GM21390 (cell line): ENCODE measurements at regions not wholly inside any gene's neighbourhood (a gene's known extent, or its start where the extent isn't known, plus 50 kb on each side); places are given as distances from the start of the nearest gene placed in this dataset.
"Not testable (repeated sequence)": the region's sequence is repeated elsewhere in the genome, so short reads cannot be mapped to it uniquely, and the experiment has no call there.

Experiments
- ATAC-seq: cut with Tn5 transposase; IDR thresholded peaks from one replicate; pipeline ENCODE4 v1.9.1; 2021; ENCODE audit not compliant: unreplicated experiment

DNA sequence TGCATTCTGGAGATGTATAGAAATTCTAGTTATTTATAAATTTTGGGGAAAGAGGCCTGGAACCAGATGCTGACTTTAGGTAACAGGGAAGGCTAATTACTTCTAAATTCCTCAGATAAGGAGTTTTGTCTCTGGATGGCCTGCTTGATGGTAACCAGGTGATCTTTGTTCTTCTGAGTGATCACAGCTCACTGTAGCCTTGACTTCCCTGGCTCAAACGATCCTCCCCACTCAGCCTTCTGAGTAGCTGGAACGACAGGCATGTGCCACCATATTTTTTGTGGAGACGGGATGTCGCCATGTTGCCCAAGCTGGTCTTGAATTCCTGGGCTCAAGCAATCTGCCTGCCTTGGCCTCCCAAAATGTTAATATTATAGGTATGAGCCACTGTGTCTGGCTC, 54.4 kb upstream of the MSH6 start:
- ATAC-seq = no peak

DNA sequence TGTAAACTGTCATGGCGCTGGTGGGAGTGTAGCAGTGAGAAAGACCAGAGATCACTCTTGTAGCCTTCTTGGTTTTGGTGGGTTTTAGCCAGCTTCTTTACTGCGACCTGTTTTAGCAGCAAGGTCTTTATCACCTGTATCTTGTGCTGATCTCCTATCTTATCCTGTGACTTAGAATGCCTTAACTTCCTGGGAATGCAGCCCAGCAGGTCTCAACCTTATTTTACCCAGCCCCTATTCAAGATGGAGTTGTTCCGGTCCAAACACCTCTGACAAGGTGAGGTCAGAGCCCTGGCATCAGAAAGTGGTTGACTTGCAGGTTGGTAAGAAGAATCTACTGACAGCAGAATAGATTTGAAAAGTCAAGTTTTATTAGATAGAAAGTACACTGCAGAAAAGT, 55.0 kb upstream of the MSH6 start:
- ATAC-seq = no peak

DNA sequence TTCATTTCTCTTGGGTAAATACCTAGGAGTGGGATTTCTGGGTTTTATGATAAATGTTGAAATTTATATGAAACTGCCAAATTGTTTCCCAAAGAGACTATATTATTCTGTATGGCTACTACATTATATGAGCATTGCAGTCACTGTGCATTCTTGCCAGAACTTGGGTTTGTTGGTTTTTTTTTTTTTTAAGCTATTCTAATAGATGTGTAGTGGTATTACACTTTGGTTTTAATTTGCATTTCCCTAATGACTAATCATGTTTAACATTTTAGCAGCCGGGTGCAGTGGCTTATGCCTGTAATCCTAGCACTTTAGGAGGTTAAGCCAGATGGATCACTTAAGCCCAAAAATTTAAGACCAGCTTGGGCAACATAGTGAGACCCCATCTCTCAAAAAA, 56.0 kb upstream of the MSH6 start:
- not testable (repeated sequence) for ATAC-seq

DNA sequence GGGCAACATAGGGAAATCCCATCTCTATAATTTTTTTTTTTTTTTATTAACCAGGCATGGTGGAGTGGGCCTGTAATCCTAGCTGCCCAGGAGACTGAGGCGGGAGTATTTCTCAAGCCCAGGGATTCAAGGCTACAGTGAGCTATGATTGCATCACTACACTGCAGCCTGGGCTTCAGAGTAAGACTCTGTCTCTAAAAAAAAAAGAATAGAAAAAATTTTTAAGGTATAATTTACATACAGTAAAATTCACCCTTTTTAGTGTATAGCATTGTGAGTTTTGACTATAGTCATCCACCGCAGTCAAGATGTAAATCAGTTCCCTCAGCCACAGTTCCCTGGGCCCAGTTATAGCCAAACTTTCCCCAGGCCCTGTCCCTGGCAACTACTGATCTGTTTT, 57.1 kb upstream of the MSH6 start:
- no peak for ATAC-seq

DNA sequence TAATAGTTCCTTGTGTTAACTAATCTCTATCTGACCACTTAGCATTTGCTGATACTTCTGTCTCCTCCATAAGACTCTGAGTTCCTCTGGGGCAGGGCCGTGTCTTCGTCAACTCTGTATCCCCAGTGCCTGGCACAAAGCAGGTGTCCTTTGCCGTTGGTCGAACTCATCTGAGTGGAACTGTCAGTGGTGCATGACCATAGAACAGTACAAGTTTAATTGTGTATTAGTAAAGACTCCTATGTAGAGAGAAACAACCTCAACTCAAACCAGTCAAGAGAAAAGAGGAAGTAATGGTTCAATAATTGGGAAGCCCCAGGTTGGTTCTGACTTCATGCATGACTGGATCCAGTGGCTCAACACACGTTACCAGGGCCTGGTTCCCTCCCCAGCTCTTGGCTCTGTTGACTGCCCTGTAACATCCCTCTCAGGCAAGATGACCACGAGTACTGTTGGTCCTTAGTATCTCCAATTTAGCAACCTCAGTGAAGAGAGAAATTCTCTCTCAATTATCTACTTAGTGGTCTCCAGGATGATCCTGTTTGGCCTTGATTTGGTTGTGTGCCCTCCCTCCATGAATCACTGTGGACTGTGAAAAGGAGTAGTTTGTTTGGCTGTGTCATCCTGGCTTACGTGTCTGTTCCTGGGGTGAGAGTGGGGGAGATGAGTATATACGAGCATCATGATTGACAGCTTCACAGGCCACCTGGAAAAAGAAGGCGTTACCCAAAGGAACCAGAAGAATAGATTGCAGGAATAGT, 58.5 kb upstream of the MSH6 start:
- ATAC-seq = peak; percentile 87

DNA sequence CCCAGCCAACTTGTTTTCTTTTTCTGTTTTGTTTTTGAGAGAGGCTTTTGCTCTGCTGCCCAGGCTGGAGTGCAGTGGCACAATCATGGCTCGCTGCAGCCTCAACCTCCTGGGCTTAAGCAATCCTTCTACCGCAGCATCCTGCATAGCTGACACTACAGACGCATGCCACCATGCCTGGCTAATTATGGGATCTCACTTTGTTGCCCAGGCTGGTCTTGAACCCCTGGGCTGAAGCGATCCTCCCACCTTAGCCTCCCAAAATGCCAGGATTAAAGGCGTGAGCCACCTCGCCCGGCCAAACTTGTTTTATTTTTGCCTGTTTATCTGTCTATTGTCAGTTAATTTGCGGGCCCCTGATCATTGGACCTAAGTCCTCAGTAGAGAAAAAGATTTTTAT, 61.6 kb upstream of the MSH6 start:
- ATAC-seq = no peak

DNA sequence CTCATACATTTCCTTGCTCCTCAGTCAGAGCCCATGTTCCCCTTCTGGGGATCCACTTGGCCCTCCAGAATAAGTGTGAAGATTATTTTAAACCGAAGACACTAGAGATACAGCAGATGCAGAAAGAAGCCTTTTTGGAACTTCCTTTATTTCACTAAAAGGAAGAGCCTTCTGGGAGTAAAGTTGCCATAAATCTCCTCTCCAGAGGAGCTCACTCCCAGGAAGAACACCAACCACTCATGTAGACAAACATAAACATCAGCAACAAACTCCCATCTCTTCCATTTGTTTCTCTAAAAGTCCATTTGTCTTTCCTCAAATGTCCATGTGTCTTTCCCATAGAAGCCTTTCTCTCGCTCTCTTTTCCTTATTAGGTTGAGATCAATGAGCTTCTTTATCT, 62.4 kb upstream of the MSH6 start:
- ATAC-seq = no peak

DNA sequence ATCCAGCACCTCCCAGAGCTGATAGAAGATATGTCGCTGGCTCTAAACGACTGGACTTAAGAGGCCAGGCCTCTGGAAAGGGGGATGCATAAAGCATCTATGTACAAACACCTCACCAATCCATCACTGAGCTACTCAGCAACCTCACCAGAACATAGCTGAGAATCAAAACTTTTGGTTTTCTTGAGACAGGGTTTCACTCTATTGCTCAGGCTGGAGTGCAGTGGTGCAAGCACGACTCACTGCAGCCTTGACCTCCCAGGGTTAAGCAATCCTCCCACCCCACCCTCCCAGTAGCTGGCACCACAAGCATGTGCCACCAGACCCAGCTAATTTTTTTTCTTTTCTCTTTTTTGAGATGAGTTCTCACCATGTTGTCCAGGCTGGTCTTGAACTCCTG, 62.9 kb upstream of the MSH6 start:
- peak; percentile 23 for ATAC-seq

DNA sequence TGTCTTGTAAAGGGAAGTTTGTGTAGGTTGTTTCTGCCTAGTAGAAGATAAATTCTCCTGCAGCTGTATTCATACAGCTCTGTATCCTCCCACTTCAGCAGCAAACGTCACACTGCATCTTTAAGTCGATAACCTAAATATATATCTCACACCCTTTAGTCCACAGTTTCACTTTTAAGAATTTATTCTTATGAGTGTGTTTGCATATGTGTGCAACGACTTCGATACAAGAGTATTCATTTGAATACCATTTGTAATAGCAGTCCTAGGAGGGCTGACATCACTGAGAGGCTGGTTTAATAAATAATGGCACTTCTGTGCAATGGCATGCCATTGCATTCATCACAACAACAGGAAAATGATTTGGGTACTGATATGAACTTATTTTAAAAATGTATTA, 63.8 kb upstream of the MSH6 start:
- ATAC-seq = peak; percentile 67

DNA sequence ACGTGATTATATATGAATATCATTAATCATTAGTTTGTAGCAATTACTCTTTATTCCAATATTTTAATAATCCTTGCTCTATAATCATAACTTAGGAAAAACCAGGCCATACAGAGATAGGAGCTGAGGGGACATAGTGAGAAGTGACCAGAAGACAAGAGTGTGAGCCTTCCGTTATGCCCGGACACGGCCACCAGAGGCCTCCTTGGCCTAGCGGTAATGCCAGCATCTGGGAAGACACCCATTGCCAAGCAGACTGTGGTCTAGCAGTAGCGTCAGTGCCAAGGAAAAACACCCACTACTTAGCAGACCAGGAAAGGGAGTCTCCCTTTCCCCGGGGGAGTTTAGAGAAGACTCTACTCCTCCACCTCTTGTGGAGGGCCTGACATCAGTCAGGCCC, 66.6 kb upstream of the MSH6 start:
- not testable (repeated sequence) for ATAC-seq

DNA sequence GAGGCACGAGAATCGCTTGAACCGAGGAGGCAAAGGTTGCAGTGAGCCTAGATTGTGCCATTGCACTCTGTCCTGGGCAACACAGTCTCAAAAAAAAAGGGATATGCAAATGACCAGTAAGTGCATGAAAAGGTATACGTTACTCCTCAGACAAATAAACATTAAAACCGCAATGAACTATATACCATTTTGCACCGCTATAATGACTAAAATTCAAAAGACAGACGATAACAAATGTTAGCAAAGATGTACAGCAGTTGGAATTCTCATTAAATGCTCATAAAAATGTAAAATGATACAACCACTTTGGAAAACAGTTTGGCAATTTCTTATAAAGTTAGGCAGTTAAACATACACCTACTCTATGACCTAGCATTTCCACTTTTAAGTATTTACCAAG, 67.4 kb upstream of the MSH6 start:
- ATAC-seq = no peak

DNA sequence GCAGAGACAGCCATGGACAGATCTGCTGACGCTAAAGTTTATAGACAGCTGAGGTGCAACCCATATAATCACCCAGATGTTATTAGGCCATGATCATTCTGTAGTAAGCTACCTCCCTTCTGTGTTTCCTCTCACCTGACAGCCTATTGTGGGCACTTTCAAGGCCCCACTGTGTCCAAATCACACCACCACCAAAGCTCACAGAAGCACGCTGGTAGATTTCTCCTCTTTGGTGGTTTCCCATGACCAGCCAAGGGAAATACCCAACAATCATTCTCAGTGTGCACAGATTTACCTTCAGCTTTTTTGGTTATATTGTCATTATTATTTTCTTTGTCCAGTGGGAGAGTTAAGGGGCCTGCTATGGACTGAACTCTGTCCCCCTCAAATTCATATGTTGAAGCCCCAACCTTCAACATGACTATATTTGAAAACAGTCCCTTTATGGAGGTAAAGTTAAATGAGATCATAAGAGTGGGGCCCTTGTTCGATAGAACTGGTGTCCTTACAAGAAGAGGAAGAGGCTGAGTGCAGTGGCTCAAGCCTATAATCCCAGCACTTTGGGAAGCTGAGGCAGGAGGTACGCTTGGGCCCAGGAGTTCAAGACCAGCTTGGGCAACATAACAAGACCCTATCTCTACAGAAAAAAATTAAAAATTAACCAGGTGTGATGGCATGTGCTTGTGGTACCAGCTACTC, 74.0 kb upstream of the MSH6 start:
- peak; percentile 77 for ATAC-seq

DNA sequence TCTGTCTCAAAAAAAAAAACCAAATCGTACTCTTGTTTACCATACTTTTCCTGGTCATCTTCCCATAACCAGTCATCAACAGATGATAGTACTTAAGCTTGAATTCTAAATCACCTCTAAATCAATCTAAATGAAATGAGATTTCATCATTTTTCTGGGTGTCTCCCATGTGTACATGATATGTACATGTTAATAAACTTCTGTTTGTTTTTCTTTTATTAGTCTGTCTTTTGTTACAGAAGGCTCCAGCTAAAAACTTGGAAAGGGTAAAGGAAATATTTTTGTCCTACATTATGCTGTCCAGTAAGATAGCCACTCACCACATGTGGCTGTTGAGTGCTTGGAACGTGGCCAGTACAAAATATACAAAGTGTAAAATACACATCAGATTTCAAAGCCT, 78.7 kb upstream of the MSH6 start:
- no peak for ATAC-seq

DNA sequence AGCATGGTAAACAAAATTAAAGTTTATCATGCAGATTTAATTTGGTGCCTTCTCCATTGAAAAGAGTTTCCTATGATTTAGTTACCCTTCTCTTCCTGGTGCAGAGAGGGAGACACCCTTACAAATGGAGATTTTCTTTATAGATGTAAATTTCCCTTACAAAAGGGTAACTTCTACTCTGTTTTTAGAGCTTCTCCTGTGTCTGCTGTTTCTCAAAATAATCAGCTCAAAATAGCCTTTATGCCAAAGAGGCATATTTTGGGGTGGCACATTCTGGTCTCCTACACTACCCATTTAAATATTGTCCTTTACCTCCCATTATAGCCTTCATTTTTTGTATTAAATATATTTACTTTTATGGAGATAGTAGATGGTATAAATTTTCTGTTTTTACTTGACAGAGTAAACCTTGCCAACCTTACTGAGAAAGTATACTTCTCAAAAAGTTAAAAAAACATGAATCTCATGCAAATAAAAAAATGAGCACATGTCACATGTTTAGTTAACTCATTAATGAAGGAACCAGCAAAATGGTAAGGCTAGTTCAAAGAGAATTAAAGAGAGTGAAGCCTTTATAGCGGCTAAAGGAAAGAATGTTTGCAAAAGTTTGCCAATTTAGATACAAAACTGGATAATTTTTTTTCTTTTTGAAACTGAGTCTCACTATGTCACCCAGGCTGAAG, 83.3 kb upstream of the MSH6 start:
- ATAC-seq = no peak

DNA sequence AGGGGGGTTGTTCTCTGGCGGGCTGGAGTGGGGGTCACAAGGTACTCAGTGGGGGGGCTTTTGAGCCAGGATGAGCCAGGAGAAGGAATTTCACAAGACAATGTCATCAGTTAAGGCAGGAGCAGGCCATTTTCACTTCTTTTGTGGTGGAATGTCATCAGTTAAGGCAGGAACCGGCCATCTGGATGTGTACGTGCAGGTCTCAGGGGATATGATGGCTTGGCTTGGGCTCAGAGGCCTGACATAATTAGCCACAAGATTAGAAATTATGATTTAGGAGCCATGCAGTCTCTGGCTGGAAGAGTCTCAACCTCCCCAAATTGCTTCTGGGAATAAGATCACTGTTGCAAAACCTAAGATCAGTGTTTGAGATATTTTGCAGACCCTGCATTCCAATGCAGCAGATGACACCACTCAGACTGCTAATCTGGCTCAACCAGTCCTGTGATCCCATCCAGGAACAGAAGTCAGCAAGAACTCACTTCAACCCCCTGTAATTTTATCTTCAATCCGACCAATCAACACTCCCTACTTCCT, 84.4 kb upstream of the MSH6 start:
- ATAC-seq = not testable (repeated sequence)

DNA sequence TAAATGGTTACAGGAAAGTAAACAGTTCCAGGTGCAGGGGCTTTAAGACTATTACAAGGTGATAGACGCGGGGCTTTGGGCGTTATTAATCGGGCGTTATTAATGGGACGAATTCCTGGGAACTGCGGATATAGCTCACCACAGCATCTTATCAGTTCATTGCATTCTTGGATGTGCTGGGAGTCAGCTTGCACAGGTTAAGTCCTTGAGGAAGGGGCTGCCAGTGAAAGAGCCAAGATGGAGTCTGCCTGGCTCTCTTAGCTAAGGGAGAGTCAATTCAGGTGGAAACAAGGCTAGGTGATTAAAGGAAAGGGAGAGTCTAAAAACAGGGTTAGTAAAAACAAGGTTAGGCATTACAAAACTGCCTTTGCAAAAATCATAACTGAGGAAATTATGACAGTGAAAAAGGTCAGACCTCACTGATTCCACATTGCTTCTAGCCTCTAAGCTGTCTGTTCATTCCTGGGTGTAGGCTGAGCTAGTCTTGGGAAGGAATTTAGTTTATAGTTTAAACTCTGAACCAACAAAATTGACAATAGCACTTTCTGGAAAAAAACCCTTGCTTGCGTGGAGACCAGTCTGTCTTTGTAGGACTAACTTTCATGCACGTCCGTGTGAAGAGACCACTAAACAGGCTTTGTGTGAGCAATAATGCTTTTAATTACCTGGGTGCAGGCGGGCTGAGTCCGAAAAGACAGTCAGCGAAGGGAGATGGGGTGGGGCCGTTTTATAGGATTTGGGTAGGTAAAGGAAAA, 85.1 kb upstream of the MSH6 start:
- ATAC-seq = not testable (repeated sequence)

DNA sequence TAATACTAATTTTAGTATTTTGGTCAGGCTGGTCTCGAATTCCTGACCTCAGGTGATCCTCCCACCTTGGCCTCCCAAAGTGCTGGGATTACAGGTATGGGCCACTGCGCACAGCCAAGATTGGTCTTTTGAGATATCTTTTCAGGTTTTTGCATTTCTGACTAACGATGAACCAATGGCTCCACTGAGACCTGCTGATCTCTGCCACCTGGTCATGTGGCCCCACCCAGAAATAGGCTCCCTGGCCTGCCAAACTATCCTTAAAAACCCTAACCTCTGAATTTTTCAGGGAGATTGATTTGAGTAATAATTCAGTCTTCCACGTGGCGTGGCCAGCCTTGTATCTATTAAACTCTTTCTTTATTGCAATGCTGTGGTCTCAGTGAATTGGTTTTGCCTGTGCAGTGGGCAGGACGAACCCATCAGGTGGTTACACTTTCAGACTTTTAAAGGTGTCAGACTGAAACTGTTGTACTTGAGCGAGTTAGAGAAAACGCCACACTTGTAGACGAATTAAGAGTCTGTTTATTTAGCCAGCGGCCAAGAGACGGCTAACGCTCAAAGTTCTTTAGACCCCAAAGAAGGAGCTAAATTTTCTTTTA, 85.8 kb upstream of the MSH6 start:
- peak; percentile 88 for ATAC-seq

DNA sequence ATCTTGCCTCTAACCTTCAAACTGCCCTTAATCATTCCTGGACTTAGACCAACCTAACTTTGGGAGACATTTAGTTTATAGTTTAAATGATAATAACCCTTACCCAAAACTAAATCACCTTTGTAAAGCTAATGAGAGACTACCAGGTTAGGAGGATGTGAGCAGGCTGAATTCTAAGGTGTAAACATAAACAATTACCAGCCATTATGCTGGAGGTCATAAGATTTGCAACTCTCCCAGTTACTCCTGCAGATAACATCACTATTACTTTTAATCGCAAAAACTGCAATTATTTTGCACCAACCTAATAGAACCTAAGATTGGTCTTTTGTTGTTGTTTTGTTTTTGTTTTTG, 86.5 kb upstream of the MSH6 start:
- ATAC-seq = no peak

DNA sequence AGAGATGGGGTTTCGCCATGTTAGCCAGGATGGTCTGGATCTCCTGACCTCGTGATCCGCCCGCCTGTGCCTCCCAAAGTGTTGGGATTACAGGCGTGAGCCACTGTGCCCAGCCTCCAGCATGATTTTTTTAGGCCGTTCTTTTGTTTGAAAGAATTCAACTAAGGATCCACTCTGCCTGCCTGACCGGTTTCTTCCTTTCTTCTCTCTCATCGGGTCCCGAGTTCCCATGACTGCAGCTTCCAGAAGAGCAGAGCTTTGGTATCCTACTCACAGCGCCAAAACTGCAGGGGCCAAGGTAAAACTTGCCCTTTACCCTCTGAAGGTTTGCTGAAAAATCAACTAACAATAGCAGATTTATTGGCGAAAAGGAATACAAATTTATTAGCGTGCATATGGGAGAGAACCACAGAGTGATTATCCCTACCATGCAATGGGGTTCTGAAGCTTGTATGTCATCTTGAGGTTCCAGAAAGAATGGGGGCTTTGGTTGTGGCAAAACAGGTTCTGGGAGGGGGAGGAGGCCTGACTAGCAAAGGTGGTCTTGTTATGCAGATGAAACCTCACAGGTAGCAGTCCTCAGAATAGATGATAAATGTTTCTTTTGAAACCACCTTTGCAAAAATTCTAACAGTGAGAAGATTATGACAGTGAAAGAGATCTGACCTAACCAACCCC, 87.0 kb upstream of the MSH6 start:
- ATAC-seq = no peak

DNA sequence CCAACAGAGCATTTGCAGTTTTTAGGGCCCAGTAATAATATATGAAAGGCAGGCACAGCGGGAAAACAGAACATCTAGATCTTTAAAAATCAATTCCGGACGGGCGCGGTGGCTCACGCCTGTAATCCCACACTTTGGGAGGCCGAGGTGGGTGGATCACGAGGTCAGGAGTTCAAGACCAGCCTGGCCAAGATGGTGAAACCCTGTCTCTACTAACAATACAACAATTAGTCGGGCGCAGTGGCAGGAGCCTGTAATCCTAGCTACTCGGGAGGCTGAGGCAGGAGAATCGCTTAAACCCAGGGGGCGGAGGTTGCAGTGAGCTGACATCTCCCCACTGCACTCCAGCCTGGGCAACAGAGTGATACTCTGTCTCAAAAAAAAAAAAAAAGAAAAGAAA, 88.5 kb upstream of the MSH6 start:
- not testable (repeated sequence) for ATAC-seq
